GM21526 (cell line): ENCODE measurements at regions not wholly inside any gene's neighbourhood (a gene's known extent, or its start where the extent isn't known, plus 50 kb on each side); places are given as distances from the start of the nearest gene placed in this dataset.

Experiments
- ATAC-seq: cut with Tn5 transposase; IDR thresholded peaks from one replicate; pipeline ENCODE4 v1.9.1; 2021; ENCODE audit warnings: moderate library complexity; ENCODE audit not compliant: unreplicated experiment, low FRiP score

GRCh38 chr18:2059336-2059735 lies 512.0 kb downstream of the METTL4 start:
- no peak for ATAC-seq

GRCh38 chr18:2060086-2060485 lies 511.2 kb downstream of the METTL4 start:
- no peak for ATAC-seq

- ATAC-seq: no peak
Measured at GRCh38 chr18:2070631-2071030, 500.7 kb downstream of the METTL4 start.

GRCh38 chr18:2075499-2075898 lies 495.8 kb downstream of the METTL4 start:
- no peak for ATAC-seq

- ATAC-seq: no peak
Measured at GRCh38 chr18:2082676-2083075, 488.6 kb downstream of the METTL4 start.

- ATAC-seq: no peak
Measured at GRCh38 chr18:2083691-2084090, 487.6 kb downstream of the METTL4 start.

- ATAC-seq: no peak
Measured at GRCh38 chr18:2086439-2086838, 484.9 kb downstream of the METTL4 start.

- ATAC-seq: no peak
Measured at GRCh38 chr18:2087877-2088673, 483.2 kb downstream of the METTL4 start.

- no peak for ATAC-seq
Measured at GRCh38 chr18:2089396-2089795, 481.9 kb downstream of the METTL4 start.

GRCh38 chr18:2091937-2092336 lies 479.4 kb downstream of the METTL4 start:
- no peak for ATAC-seq

- no peak for ATAC-seq
Measured at GRCh38 chr18:2096551-2096950, 474.8 kb downstream of the METTL4 start.

- ATAC-seq: no peak
Measured at GRCh38 chr18:2100694-2101213, 470.6 kb downstream of the METTL4 start.

- ATAC-seq: no peak
Measured at GRCh38 chr18:2102022-2102421, 469.3 kb downstream of the METTL4 start.

- no peak for ATAC-seq
Measured at GRCh38 chr18:2103299-2103698, 468.0 kb downstream of the METTL4 start.

- ATAC-seq: peak; percentile 86
Measured at GRCh38 chr18:2104620-2105462, 466.5 kb downstream of the METTL4 start.

- ATAC-seq: no peak
Measured at GRCh38 chr18:2108591-2108990, 462.7 kb downstream of the METTL4 start.

- no peak for ATAC-seq
Measured at GRCh38 chr18:2111456-2111855, 459.8 kb downstream of the METTL4 start.

- ATAC-seq: no peak
Measured at GRCh38 chr18:2112435-2113045, 458.8 kb downstream of the METTL4 start.

- ATAC-seq: no peak
Measured at GRCh38 chr18:2114289-2114688, 457.0 kb downstream of the METTL4 start.

GRCh38 chr18:2114765-2115164 lies 456.5 kb downstream of the METTL4 start:
- no peak for ATAC-seq

GRCh38 chr18:2121224-2121623 lies 450.1 kb downstream of the METTL4 start:
- no peak for ATAC-seq
